Jurkat, Clone E6-1 (cell line): ENCODE measurements at regions not wholly inside any gene's neighbourhood (a gene's known extent, or its start where the extent isn't known, plus 50 kb on each side); places are given as distances from the start of the nearest gene placed in this dataset.

Experiments used
- DNase-seq: peaks from one replicate; pipeline ENCODE4 v3.0.0-alpha.2; 2011; ENCODE audit warnings: low read depth, low spot score
- H3K4me3 ChIP-seq: 2 replicates; pipeline ENCODE4 v1.5.1; 2011; ENCODE audit warnings: mild to moderate bottlenecking, low read length, control low read depth, moderate library complexity

GRCh38 chr12:108389544-108389943 is 50.4 kb upstream of the CMKLR1 start:
- H3K4me3 ChIP-seq: no peak overlapping the region
- no peak for DNase-seq
